ENCODE measurements at regions not wholly inside any gene's neighbourhood (a gene's known extent, or its start where the extent isn't known, plus 50 kb on each side); places are given as distances from the start of the nearest gene placed in this dataset.

- Histone ChIP-seq H3K4me3 (no peak overlapping the region), H3K9ac (no peak overlapping the region), H3K27ac (no peak overlapping the region), H3K27me3 (replicated peaks; ENCODE audit: insufficient read depth) (peaks cover 7% of the 10 kb centered on the region), H3K9me3 (ENCODE audit: low read depth) (no peaks in the 10 kb centered on the region), H3K36me3 (ENCODE audit: low read depth) (no peaks in the 10 kb centered on the region), H2AFZ (no peak overlapping the region), H3K4me1 (ENCODE audit: insufficient read depth) (no peaks in the 10 kb centered on the region), H3K4me2 (ENCODE audit: unreplicated experiment) (no peak overlapping the region), H3F3A (ENCODE audit: insufficient read depth) (no peaks in the 10 kb centered on the region), H3K79me2 (ENCODE audit: insufficient read depth) (no peaks in the 10 kb centered on the region), H3K9me2 (ENCODE audit: insufficient read depth) (no peaks in the 10 kb centered on the region), H4K20me1 (ENCODE audit: insufficient read depth) (no peaks in the 10 kb centered on the region)
- in situ Hi-C loops (cut with MboI) = no loop called here
- DNase-seq = no peak
- WGBS, 2 experiments (ENCODE audit: low coverage in 1 of 2, low lambda C conversion rate in 2 of 2, missing lambda C conversion rate in 2 of 2) = 74 to 79% methylated on average over 6 of the region's 6 CpGs
- TF ChIP-seq EZH2phosphoT487 (IDR thresholded peaks at IDR 0.05; ENCODE audit: insufficient read depth, low read depth) (no peak), EZH2 (IDR thresholded peaks at IDR 0.05; ENCODE audit: insufficient read depth, poor library complexity, severe bottlenecking) (no peak)
These were observed 70.5 kb upstream of the MYLIP start for GRCh38 chr6:16058201-16058928.

GRCh38 chr6:16057446-16057845 is 71.4 kb upstream of the MYLIP start:
- H4K20me1 ChIP-seq (ENCODE audit: insufficient read depth) = no peaks in the 10 kb centered on the region
- H3F3A ChIP-seq (ENCODE audit: insufficient read depth) = no peaks in the 10 kb centered on the region
- no peak overlapping the region for H3K4me3 ChIP-seq
- H3K9me3 ChIP-seq (ENCODE audit: low read depth) = no peaks in the 10 kb centered on the region
- DNase-seq = no peak
- H3K4me1 ChIP-seq (ENCODE audit: insufficient read depth) = no peaks in the 10 kb centered on the region
- TF ChIP-seq EZH2phosphoT487 (IDR thresholded peaks at IDR 0.05; ENCODE audit: insufficient read depth, low read depth) (no peak), EZH2 (IDR thresholded peaks at IDR 0.05; ENCODE audit: insufficient read depth, poor library complexity, severe bottlenecking) (no peak)
- H3K4me2 ChIP-seq (ENCODE audit: unreplicated experiment) = no peak overlapping the region
- WGBS, 2 experiments (ENCODE audit: low coverage in 1 of 2, low lambda C conversion rate in 2 of 2, missing lambda C conversion rate in 2 of 2) = 83 to 85% methylated on average over 6 of the region's 6 CpGs
- no peak overlapping the region for H3K27ac ChIP-seq
- H3K9ac ChIP-seq = no peak overlapping the region
- peaks cover 7% of the 10 kb centered on the region for H3K27me3 ChIP-seq (replicated peaks; ENCODE audit: insufficient read depth)
- H3K79me2 ChIP-seq (ENCODE audit: insufficient read depth) = no peaks in the 10 kb centered on the region
- no peaks in the 10 kb centered on the region for H3K9me2 ChIP-seq (ENCODE audit: insufficient read depth)
- in situ Hi-C loops (cut with MboI) = no loop called here
- H2AFZ ChIP-seq = no peak overlapping the region
- no peaks in the 10 kb centered on the region for H3K36me3 ChIP-seq (ENCODE audit: low read depth)

DNA sequence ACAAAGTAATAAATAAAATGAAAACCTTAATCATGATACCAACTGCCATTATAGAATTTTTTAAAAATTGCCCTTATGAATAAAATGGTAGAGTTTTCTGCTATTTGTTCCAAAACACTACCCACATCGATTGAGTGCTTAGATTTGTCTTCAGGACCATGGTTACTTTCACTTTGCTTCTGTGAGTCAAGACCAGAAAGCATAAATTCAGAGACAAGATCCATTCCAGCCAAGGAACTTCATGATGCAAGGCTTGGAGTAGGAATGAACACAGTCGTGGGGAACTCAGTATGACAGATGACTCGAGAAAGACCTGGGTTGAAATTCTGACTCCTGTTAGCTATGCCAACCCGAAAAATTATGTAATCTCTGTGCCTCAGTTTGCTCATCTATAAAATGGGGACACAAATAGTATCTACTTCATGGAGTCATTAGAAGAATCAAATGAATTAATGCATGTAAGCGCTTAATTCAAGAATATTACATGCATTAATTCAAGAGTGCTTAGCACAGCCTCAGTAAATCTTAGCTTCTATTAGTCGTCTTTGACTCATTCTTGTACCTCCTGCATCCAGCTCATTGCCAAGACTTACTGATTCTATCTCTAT is 72.5 kb upstream of the MYLIP start:
- Histone ChIP-seq H3K4me3 (peak overlapping the region; percentile 42; the same call in 1 of the 2 replicates), H3K4me1 (ENCODE audit: insufficient read depth) (no peaks in the 10 kb centered on the region), H3K27ac (no peak overlapping the region), H3K79me2 (ENCODE audit: insufficient read depth) (no peaks in the 10 kb centered on the region), H3K9ac (no peak overlapping the region), H3F3A (ENCODE audit: insufficient read depth) (no peaks in the 10 kb centered on the region), H3K36me3 (ENCODE audit: low read depth) (no peaks in the 10 kb centered on the region), H4K20me1 (ENCODE audit: insufficient read depth) (no peaks in the 10 kb centered on the region), H3K4me2 (ENCODE audit: unreplicated experiment) (peak overlapping the region; percentile 12), H3K9me2 (ENCODE audit: insufficient read depth) (no peaks in the 10 kb centered on the region), H3K27me3 (replicated peaks; ENCODE audit: insufficient read depth) (peaks cover 7% of the 10 kb centered on the region), H2AFZ (peak overlapping the region; percentile 51; the same call in 1 of the 2 replicates), H3K9me3 (ENCODE audit: low read depth) (no peaks in the 10 kb centered on the region)
- peak; percentile 45 for DNase-seq
- 42 to 43% methylated on average over 6 of the region's 6 CpGs for WGBS, 2 experiments (ENCODE audit: low coverage in 1 of 2, low lambda C conversion rate in 2 of 2, missing lambda C conversion rate in 2 of 2)
- in situ Hi-C loops (cut with MboI) = no loop called here
- no peak for TF ChIP-seq EZH2 (IDR thresholded peaks at IDR 0.05; ENCODE audit: insufficient read depth, poor library complexity, severe bottlenecking)
- TF ChIP-seq EZH2phosphoT487 (IDR thresholded peaks at IDR 0.05; ENCODE audit: insufficient read depth, low read depth) = no peak

GRCh38 chr6:16055852-16056251 is 73.0 kb upstream of the MYLIP start:
- no peaks in the 10 kb centered on the region for H4K20me1 ChIP-seq (ENCODE audit: insufficient read depth)
- H3K4me1 ChIP-seq (ENCODE audit: insufficient read depth) = no peaks in the 10 kb centered on the region
- TF ChIP-seq EZH2 (IDR thresholded peaks at IDR 0.05; ENCODE audit: insufficient read depth, poor library complexity, severe bottlenecking) (no peak), EZH2phosphoT487 (IDR thresholded peaks at IDR 0.05; ENCODE audit: insufficient read depth, low read depth) (no peak)
- peaks cover 7% of the 10 kb centered on the region for H3K27me3 ChIP-seq (replicated peaks; ENCODE audit: insufficient read depth)
- peak overlapping the region; percentile 51; the same call in 1 of the 2 replicates for H2AFZ ChIP-seq
- H3K4me3 ChIP-seq = peak overlapping the region; percentile 42; the same call in 1 of the 2 replicates
- no peak overlapping the region; the same call in 1 of the 2 replicates for H3K9ac ChIP-seq
- in situ Hi-C loops (cut with MboI) = no loop called here
- peak; percentile 5 for DNase-seq
- peak overlapping the region; percentile 12 for H3K4me2 ChIP-seq (ENCODE audit: unreplicated experiment)
- no peaks in the 10 kb centered on the region for H3K9me2 ChIP-seq (ENCODE audit: insufficient read depth)
- WGBS, 2 experiments (ENCODE audit: low coverage in 1 of 2, low lambda C conversion rate in 2 of 2, missing lambda C conversion rate in 2 of 2) = 49 to 57% methylated on average over 4 of the region's 4 CpGs
- no peaks in the 10 kb centered on the region for H3K79me2 ChIP-seq (ENCODE audit: insufficient read depth)
- H3K36me3 ChIP-seq (ENCODE audit: low read depth) = no peaks in the 10 kb centered on the region
- H3F3A ChIP-seq (ENCODE audit: insufficient read depth) = no peaks in the 10 kb centered on the region
- H3K9me3 ChIP-seq (ENCODE audit: low read depth) = no peaks in the 10 kb centered on the region
- no peak overlapping the region for H3K27ac ChIP-seq

Measured in GM23248 (cell line).